Skeletal muscle cell (primary cell): ENCODE measurements at regions not wholly inside any gene's neighbourhood (a gene's known extent, or its start where the extent isn't known, plus 50 kb on each side); places are given as distances from the start of the nearest gene placed in this dataset.

Source experiments
- DNase-seq: peaks from one replicate; pipeline ENCODE4 v3.0.0-alpha.2; 2010; ENCODE audit warnings: low read depth
- H3K4me3 ChIP-seq: 2 replicates; pipeline ENCODE4 v1.5.1; 2011; ENCODE audit warnings: low read depth, mild to moderate bottlenecking, control low read depth, low read length, moderate library complexity

DNA sequence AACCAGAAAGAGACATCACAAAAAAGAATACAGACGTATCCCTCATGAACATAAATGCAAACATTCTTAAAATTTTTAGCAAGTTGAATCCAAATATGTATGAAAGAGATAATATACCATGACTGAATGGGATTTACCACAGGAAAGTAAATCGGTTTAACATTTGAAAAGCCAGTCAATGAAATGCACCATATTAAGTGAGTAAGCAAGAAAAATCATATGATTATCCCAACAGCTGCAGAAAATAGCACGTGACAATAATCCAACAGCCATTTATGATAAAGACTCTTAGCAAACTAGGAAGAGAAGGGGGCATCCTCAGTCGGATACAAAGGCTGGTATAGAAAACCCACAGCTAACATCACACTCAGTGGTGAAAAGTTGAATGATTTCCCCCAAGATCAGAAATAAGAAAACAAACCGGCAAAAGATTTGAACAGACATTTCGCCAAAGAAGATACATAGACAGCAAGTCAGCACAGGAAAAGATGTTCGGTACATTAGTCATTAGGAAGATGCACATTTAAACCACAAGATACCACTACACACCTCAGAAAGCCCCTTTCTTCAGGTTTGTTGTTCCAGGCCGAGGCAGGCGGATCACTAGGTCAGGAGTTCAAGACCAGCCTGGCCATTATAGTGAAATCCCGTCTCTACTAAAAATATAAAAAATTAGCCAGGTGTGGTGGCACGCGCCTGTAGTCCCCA lies 144.3 kb downstream of the INHBB start:
- H3K4me3 ChIP-seq: no peak overlapping the region
- DNase-seq: no peak

GRCh38 chr2:120491111-120491625 lies 145.2 kb downstream of the INHBB start:
- H3K4me3 ChIP-seq: no peak overlapping the region
- no peak for DNase-seq

- no peak overlapping the region for H3K4me3 ChIP-seq
- DNase-seq: no peak
These were observed 147.3 kb downstream of the INHBB start for GRCh38 chr2:120493231-120493630.

GRCh38 chr2:120494446-120494845 lies 148.5 kb downstream of the INHBB start:
- no peak overlapping the region for H3K4me3 ChIP-seq
- no peak for DNase-seq

DNA sequence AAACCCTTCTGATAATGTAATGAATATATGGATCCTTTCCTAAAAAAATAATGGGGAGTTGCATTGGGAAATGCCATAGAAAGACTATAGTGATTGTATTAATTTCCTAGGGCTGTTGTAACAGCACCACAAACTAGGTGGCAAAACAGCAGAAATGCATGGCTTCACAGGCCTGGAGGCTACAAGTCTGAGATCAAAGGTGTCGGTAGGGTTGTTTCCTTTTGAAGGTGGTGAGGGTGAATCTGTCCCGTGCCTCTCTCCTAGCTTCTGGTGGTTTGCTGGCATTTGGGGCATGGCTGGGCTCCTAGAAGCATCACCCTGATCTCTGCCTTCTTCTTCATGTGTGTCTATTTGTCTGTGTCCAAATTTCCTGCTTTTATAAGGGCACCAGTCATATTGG lies 149.7 kb downstream of the INHBB start:
- H3K4me3 ChIP-seq: no peak overlapping the region
- no peak for DNase-seq

GRCh38 chr2:120496235-120496634 lies 150.3 kb downstream of the INHBB start:
- DNase-seq: no peak
- H3K4me3 ChIP-seq: no peak overlapping the region

- DNase-seq: no peak
These were observed 150.8 kb downstream of the INHBB start for GRCh38 chr2:120496759-120497158.

DNA sequence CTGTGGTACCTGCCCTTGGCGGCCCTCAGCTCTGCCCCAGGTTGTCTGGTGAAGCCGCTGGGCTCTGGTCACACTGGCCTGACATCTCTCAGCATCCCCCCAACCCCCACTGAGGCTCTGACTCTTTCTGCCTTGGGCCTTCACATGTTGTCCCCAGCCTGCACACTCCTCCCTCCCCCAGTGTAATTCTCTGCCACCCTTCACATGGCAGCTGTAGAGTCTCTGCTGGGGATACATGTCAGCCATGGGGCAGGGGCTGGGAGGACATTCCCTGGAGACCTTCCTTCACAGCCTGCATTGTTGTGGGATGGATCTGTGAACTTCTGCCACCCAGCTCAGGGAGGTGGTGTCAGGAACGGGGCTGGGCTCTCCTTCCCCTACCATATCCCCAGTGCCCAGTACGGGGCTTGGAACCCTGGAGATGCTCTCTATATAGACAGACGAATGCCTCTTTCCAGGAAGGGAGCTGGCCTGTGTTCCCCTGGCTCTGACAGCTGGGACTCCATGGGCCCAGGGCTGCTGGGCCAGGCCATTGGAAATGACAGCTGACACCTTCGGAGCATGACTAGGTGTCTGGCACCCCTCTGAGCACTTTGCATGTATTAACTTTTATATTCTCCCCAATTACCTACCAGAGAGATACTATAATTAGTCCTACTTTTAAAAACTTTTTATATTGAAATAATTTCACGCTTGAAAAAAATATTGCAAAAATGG lies 151.5 kb downstream of the INHBB start:
- DNase-seq: no peak
- H3K4me3 ChIP-seq: no peak overlapping the region

More at GRCh38 chr2:120496759-120497158, 150.8 kb downstream of the INHBB start:
- H3K4me3 ChIP-seq: no peak overlapping the region

- DNase-seq: no peak
- H3K4me3 ChIP-seq: no peak overlapping the region
These were observed 152.2 kb downstream of the INHBB start for GRCh38 chr2:120498121-120498520.

DNA sequence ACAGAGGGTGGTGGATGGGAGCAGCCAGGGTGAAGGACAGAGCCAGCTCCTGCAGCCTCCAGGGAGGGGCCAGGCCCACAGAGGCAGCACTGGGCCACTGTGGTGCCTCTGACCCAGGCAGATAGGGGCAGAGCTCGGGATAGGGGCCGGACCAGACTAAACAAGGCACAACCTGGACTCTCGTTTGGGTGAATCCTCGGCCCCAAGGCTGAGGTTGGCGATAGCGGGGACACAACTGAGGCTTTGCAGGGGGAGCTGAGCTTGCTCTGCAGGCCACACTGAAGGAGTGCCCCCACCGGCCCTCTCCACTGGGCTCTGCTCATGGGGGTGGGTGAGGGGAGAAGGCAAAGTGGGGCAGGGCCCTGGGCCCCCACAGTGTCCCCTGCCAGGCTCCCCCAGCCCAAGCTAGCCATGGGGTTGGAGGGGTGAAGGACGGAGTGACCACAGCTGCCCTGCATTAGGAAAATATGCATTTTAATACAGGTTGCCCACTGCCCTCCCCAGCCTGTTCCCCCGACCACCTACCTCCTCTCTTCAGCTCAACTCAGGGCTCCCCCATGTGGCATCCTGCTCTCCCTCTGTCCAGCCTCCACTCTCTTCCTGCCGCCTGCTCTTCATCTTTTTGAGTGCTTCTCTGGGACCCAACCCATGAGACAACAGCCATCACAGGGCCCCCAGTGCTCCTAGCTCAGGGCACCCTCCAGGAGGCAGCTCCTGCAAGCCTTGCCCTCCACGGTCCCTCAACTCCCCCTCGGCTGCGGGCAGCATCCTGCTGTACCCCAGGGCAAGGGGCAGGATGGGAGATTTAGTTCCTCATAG lies 152.8 kb downstream of the INHBB start:
- DNase-seq: no peak

GRCh38 chr2:120499784-120500495 lies 154.0 kb downstream of the INHBB start:
- H3K4me3 ChIP-seq: no peak overlapping the region
- no peak for DNase-seq

More for the DNA sequence above, 152.8 kb downstream of the INHBB start:
- no peak overlapping the region for H3K4me3 ChIP-seq

- no peak overlapping the region for H3K4me3 ChIP-seq
- DNase-seq: no peak
These were observed 155.7 kb downstream of the INHBB start for GRCh38 chr2:120501591-120501990.

GRCh38 chr2:120502357-120502756 lies 156.4 kb downstream of the INHBB start:
- H3K4me3 ChIP-seq: no peak overlapping the region
- DNase-seq: no peak

GRCh38 chr2:120502761-120503160 lies 156.8 kb downstream of the INHBB start:
- no peak overlapping the region for H3K4me3 ChIP-seq
- no peak for DNase-seq

DNA sequence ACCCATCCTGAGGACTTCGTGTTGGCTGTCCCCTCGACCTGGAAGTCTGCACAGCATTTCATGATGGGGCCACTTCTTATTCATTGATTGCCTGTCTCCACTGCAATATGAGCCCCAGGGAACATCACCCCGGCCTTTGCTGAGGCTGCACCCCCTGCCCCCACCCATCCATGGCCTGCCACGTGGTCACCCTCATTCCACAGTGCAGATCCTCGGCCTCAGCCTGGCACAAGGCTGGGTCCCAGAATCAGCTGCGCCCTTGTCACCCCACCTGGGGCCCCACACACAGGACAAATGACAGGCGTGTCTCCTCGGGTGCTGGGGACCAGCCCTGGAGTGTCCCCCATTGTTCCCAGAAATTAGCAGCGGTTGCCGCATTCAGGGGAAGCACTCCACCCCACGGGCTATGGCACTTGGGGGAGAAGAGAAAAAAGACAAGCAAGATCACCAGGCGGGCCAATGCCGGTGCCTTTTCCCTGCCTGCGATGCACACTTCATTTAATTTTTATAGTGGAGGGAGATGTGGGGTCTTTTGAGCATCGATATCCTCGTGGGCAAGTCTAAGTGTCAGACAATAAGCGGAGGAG lies 157.4 kb downstream of the INHBB start:
- H3K4me3 ChIP-seq: no peak overlapping the region
- no peak for DNase-seq

DNA sequence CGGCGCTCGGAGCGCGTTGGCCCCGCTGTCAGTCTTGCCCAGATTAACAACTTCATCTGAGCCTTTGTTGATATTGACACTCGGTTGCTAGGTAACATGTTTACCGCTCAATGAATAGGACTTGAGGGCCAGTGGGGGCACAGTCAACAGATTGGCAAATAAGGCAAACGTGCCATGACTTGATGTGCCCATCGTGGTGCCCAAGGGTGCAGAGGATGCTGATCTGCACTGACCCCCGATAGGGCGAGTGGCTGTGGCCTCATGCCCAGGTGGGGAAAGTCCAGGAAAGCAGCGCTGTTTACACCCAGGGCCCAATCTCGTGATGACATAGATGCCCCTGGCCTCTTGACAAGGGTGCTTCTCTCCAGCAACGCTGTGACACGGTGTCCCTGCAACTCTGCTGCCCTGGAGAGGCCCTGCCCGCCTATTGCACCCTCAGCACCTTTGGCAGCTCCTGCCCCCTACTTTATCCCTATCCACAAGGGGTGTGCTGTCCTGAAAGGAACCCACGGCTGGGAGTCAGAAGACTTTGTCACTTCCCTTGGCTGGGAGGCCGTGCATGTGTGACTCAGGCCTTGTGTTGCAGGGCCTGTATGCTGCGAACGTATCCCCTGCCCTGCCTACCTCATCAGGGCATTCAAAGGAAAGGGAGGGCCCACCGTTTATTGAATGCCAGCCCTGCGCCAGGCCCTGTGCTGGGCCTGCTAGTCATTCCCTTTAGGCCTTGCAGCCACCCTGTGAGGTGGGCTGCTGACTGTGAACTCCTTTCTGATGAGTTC lies 158.0 kb downstream of the INHBB start:
- H3K4me3 ChIP-seq: no peak overlapping the region
- peak; percentile 15 for DNase-seq

GRCh38 chr2:120504936-120505705 lies 159.2 kb downstream of the INHBB start:
- DNase-seq: no peak
- H3K4me3 ChIP-seq: no peak overlapping the region
